ENCODE measurements at regions not wholly inside any gene's neighbourhood (a gene's known extent, or its start where the extent isn't known, plus 50 kb on each side); places are given as distances from the start of the nearest gene placed in this dataset.

- no peak for ATAC-seq
- no peak for TF ChIP-seq PATZ1 (CRISPR knock-in tag; IDR thresholded peaks at IDR 0.05; ENCODE audit: borderline replicate concordance)
- no peak for TF ChIP-seq ZNF70 (CRISPR knock-in tag; IDR thresholded peaks at IDR 0.05)
- no peak for TF ChIP-seq SNAI2 (CRISPR knock-in tag; IDR thresholded peaks at IDR 0.05)
- no peak for TF ChIP-seq ISL1 (CRISPR knock-in tag; IDR thresholded peaks at IDR 0.05)
- TF ChIP-seq BACH2 (CRISPR knock-in tag; IDR thresholded peaks at IDR 0.05; ENCODE audit: borderline replicate concordance), result no peak
- no peak for TF ChIP-seq PPARA (CRISPR knock-in tag; IDR thresholded peaks at IDR 0.05; ENCODE audit: borderline replicate concordance)
- TF ChIP-seq ZC3H10 (CRISPR knock-in tag; IDR thresholded peaks at IDR 0.05), result no peak
- TF ChIP-seq TSHZ2 (CRISPR knock-in tag; IDR thresholded peaks at IDR 0.05), result no peak
- no peak for TF ChIP-seq GLIS3 (CRISPR knock-in tag; IDR thresholded peaks at IDR 0.05)
- TF ChIP-seq CREB5 (CRISPR knock-in tag; IDR thresholded peaks at IDR 0.05; ENCODE audit: low read depth), result no peak
- TF ChIP-seq ZNF565 (CRISPR knock-in tag; conservative IDR thresholded peaks at IDR 0.05; ENCODE audit: low read depth), result no peak
- TF ChIP-seq OSR1 (CRISPR knock-in tag; IDR thresholded peaks at IDR 0.05), result no peak
- no peak for TF ChIP-seq RARB (CRISPR knock-in tag; IDR thresholded peaks at IDR 0.05)
- no peak for TF ChIP-seq TCF4 (CRISPR knock-in tag; IDR thresholded peaks at IDR 0.05; ENCODE audit: borderline replicate concordance)
- TF ChIP-seq TOX (CRISPR knock-in tag; IDR thresholded peaks at IDR 0.05; ENCODE audit: borderline replicate concordance), result no peak
- TF ChIP-seq ESRRG (CRISPR knock-in tag; IDR thresholded peaks at IDR 0.05), result no peak
- no peak for TF ChIP-seq ZFP3 (CRISPR knock-in tag; IDR thresholded peaks at IDR 0.05)
These were observed 366.5 kb upstream of the POU3F2 start for GRCh38 chr6:98467902-98468301.

- ATAC-seq, result no peak
- TF ChIP-seq RARB (CRISPR knock-in tag; IDR thresholded peaks at IDR 0.05) (no peak), BACH2 (CRISPR knock-in tag; IDR thresholded peaks at IDR 0.05; ENCODE audit: borderline replicate concordance) (no peak), ESRRG (CRISPR knock-in tag; IDR thresholded peaks at IDR 0.05) (no peak), ZFP30 (CRISPR knock-in tag; IDR thresholded peaks at IDR 0.05) (no peak), SNAI2 (CRISPR knock-in tag; IDR thresholded peaks at IDR 0.05) (no peak), CREB5 (CRISPR knock-in tag; IDR thresholded peaks at IDR 0.05; ENCODE audit: low read depth) (no peak), ISL1 (CRISPR knock-in tag; IDR thresholded peaks at IDR 0.05) (no peak), ZFP3 (CRISPR knock-in tag; IDR thresholded peaks at IDR 0.05) (no peak), ARNTL (CRISPR knock-in tag; IDR thresholded peaks at IDR 0.05; ENCODE audit: borderline replicate concordance, low read depth) (no peak), TOX (CRISPR knock-in tag; IDR thresholded peaks at IDR 0.05; ENCODE audit: borderline replicate concordance) (no peak), CSRNP3 (CRISPR knock-in tag; IDR thresholded peaks at IDR 0.05) (no peak), PATZ1 (CRISPR knock-in tag; IDR thresholded peaks at IDR 0.05; ENCODE audit: borderline replicate concordance) (no peak), ZNF565 (CRISPR knock-in tag; conservative IDR thresholded peaks at IDR 0.05; ENCODE audit: low read depth) (no peak), PPARA (CRISPR knock-in tag; IDR thresholded peaks at IDR 0.05; ENCODE audit: borderline replicate concordance) (no peak), TCF4 (CRISPR knock-in tag; IDR thresholded peaks at IDR 0.05; ENCODE audit: borderline replicate concordance) (no peak), OSR1 (CRISPR knock-in tag; IDR thresholded peaks at IDR 0.05) (no peak)
These were observed 365.2 kb upstream of the POU3F2 start for GRCh38 chr6:98469141-98469540.

Measured in SK-N-SH treated with all-trans-retinoic acid at 6 μM for 48 hours (cell line).